Thyroid gland (tissue), 4 donors: ENCODE measurements at regions not wholly inside any gene's neighbourhood (a gene's known extent, or its start where the extent isn't known, plus 50 kb on each side); places are given as distances from the start of the nearest gene placed in this dataset.

ENCODE experiments used
- POLR2A ChIP-seq, 2 donors: fragments of 450-650 bp; IDR thresholded peaks; one replicate each; pipeline ENCODE4 v1.6.1; 2017; ENCODE audit warnings: antibody characterized with exemption in 2 of 2, mild to moderate bottlenecking in 2 of 2, moderate library complexity in 1 of 2
- TF ChIP-seq, protein P1 (sequence below), 6 experiments: fragments of 200-600 bp in 3 of 6; fragments of 450-650 bp in 3 of 6; sonication (generic) in 3 of 6; IDR thresholded peaks; one replicate each; pipeline ENCODE4 v1.5.1; 2016 to 2019; ENCODE audit warnings: antibody characterized with exemption in 6 of 6, mild to moderate bottlenecking in 2 of 6, inconsistent platforms in 1 of 6, moderate library complexity in 1 of 6

DNA sequence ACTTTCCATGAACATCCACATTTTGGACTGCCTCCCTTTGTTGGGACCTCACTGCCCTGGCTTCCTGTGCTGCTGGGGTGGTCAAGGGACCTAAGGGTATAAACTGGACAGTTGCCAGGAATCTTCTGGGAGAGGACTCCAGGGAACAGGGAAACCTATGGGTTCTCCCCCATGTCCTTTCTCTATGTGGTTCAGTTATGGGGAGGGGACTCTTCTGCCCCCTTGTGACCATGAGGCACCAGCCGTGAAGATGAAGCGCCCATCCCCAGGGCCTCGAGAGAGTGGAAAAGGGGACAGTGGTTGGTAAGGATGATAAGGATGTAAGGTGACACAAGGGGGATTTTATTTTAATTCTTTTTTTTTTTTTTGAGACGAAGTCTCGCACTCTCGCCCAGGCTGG lies 177.0 kb upstream of the TMEM132C start:
- no peak for TF ChIP-seq POLR2A (IDR thresholded peaks at IDR 0.05)
- TF ChIP-seq, protein P1, sequence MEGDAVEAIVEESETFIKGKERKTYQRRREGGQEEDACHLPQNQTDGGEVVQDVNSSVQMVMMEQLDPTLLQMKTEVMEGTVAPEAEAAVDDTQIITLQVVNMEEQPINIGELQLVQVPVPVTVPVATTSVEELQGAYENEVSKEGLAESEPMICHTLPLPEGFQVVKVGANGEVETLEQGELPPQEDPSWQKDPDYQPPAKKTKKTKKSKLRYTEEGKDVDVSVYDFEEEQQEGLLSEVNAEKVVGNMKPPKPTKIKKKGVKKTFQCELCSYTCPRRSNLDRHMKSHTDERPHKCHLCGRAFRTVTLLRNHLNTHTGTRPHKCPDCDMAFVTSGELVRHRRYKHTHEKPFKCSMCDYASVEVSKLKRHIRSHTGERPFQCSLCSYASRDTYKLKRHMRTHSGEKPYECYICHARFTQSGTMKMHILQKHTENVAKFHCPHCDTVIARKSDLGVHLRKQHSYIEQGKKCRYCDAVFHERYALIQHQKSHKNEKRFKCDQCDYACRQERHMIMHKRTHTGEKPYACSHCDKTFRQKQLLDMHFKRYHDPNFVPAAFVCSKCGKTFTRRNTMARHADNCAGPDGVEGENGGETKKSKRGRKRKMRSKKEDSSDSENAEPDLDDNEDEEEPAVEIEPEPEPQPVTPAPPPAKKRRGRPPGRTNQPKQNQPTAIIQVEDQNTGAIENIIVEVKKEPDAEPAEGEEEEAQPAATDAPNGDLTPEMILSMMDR (IDR thresholded peaks at IDR 0.05), result no peak
